ENCODE measurements at regions not wholly inside any gene's neighbourhood (a gene's known extent, or its start where the extent isn't known, plus 50 kb on each side); places are given as distances from the start of the nearest gene placed in this dataset.

DNA sequence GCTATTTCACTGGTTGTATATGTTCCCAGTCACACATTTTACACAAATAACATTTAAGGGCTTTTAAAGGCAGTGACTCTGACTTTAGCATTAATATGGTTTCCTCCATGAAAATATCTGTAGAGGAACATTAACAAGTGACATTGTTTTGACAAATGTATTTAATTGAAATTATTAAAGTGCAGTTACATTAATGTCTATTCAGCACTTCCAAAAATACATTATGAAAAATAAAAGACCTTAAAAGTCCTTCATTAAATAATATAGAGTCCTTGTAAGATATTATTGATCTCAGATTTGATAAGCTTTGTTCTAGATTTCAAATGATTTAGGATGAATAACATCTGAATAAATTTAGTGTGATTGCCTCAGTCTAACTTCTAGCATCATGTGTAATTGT lies 951.9 kb upstream of the CHORDC1 start:
- no peak overlapping the region for H3K27ac ChIP-seq
- no peaks in the 10 kb centered on the region for H3K4me1 ChIP-seq
- no peaks in the 10 kb centered on the region for H3K9me3 ChIP-seq
- no peaks in the 10 kb centered on the region for H3K27me3 ChIP-seq
- ATAC-seq: no peak
- no peak overlapping the region for H3K4me3 ChIP-seq
- no peaks in the 10 kb centered on the region for H3K36me3 ChIP-seq
- no peak for TF ChIP-seq POLR2AphosphoS5 (IDR thresholded peaks at IDR 0.05)
- TF ChIP-seq POLR2A (IDR thresholded peaks at IDR 0.05): no peak

- Histone ChIP-seq H3K27me3 (no peaks in the 10 kb centered on the region), H3K4me3 (no peak overlapping the region), H3K36me3 (no peaks in the 10 kb centered on the region), H3K9me3 (no peaks in the 10 kb centered on the region), H3K27ac (no peak overlapping the region), H3K4me1 (no peaks in the 10 kb centered on the region)
- no peak for TF ChIP-seq POLR2A (IDR thresholded peaks at IDR 0.05)
- TF ChIP-seq EP300 (IDR thresholded peaks at IDR 0.05): no peak
- no peak for TF ChIP-seq POLR2AphosphoS5 (IDR thresholded peaks at IDR 0.05)
- TF ChIP-seq, protein P1, sequence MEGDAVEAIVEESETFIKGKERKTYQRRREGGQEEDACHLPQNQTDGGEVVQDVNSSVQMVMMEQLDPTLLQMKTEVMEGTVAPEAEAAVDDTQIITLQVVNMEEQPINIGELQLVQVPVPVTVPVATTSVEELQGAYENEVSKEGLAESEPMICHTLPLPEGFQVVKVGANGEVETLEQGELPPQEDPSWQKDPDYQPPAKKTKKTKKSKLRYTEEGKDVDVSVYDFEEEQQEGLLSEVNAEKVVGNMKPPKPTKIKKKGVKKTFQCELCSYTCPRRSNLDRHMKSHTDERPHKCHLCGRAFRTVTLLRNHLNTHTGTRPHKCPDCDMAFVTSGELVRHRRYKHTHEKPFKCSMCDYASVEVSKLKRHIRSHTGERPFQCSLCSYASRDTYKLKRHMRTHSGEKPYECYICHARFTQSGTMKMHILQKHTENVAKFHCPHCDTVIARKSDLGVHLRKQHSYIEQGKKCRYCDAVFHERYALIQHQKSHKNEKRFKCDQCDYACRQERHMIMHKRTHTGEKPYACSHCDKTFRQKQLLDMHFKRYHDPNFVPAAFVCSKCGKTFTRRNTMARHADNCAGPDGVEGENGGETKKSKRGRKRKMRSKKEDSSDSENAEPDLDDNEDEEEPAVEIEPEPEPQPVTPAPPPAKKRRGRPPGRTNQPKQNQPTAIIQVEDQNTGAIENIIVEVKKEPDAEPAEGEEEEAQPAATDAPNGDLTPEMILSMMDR (IDR thresholded peaks at IDR 0.05): no peak
- 79 to 90% methylated on average over 1 to 2 of the region's 2 CpGs for WGBS, 2 donors (ENCODE audit: low coverage in 1 of 2)
- ATAC-seq: no peak
These were observed 951.3 kb upstream of the CHORDC1 start for GRCh38 chr11:91174193-91174592.

GRCh38 chr11:91173701-91174100 lies 950.9 kb upstream of the CHORDC1 start:
- no peaks in the 10 kb centered on the region for H3K9me3 ChIP-seq
- H3K4me3 ChIP-seq: no peak overlapping the region
- ATAC-seq: no peak

GRCh38 chr11:91170711-91171110 lies 947.9 kb upstream of the CHORDC1 start:
- TF ChIP-seq POLR2AphosphoS5 (IDR thresholded peaks at IDR 0.05) (no peak), EP300 (IDR thresholded peaks at IDR 0.05) (no peak), POLR2A (IDR thresholded peaks at IDR 0.05) (no peak)
- TF ChIP-seq, protein P1 (IDR thresholded peaks at IDR 0.05): no peak
- no peak for ATAC-seq
- no peak overlapping the region for H3K4me3 ChIP-seq
- no peaks in the 10 kb centered on the region for H3K4me1 ChIP-seq
- H3K36me3 ChIP-seq: no peaks in the 10 kb centered on the region
- no peak overlapping the region for H3K27ac ChIP-seq
- no peaks in the 10 kb centered on the region for H3K27me3 ChIP-seq
- H3K9me3 ChIP-seq: no peaks in the 10 kb centered on the region

More at GRCh38 chr11:91173701-91174100, 950.9 kb upstream of the CHORDC1 start:
- no peak overlapping the region for H3K27ac ChIP-seq
- no peaks in the 10 kb centered on the region for H3K36me3 ChIP-seq
- H3K27me3 ChIP-seq: no peaks in the 10 kb centered on the region
- TF ChIP-seq EP300 (IDR thresholded peaks at IDR 0.05): no peak
- no peak for TF ChIP-seq POLR2AphosphoS5 (IDR thresholded peaks at IDR 0.05)
- TF ChIP-seq, protein P1 (IDR thresholded peaks at IDR 0.05): no peak
- no peak for TF ChIP-seq POLR2A (IDR thresholded peaks at IDR 0.05)
- no peaks in the 10 kb centered on the region for H3K4me1 ChIP-seq

DNA sequence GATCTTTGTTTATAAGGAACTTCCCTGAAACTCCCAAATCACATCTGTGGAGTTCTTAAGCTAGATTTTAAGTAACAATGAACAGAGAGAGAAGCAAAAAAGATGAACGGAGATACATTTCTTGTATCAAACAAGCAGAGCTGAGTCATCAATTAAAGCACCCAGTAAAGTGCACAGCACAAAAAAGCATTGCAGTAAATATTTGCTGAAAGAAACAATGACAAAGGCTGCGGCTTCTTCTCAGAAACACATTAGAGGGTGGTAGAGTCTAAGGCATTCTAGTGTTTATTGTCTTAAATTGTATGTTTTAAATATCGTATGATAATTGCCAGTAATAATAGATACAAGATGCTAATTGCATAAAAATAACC lies 941.6 kb upstream of the CHORDC1 start:
- ATAC-seq: no peak
- H3K9me3 ChIP-seq: no peaks in the 10 kb centered on the region
- no peaks in the 10 kb centered on the region for H3K36me3 ChIP-seq
- peaks cover 10 to 25% (median 11%) of the 10 kb centered on the region in 3 donors for H3K4me1 ChIP-seq
- H3K4me3 ChIP-seq: no peak overlapping the region
- 32 to 48% methylated on average over 3 of the region's 3 CpGs for WGBS, 2 donors (ENCODE audit: low coverage in 1 of 2)
- H3K27ac ChIP-seq: peak overlapping the region; percentile 76 to 91 (median 80)
- no peak for TF ChIP-seq EP300 (IDR thresholded peaks at IDR 0.05)
- TF ChIP-seq, protein P1 (IDR thresholded peaks at IDR 0.05): no peak
- no peak for TF ChIP-seq POLR2AphosphoS5 (IDR thresholded peaks at IDR 0.05)
- no peaks in the 10 kb centered on the region for H3K27me3 ChIP-seq
